Liver (tissue), 3 donors: ENCODE measurements at regions not wholly inside any gene's neighbourhood (a gene's known extent, or its start where the extent isn't known, plus 50 kb on each side); places are given as distances from the start of the nearest gene placed in this dataset.

Experiments
- ATF3 ChIP-seq: IDR thresholded peaks from 2 replicates; pipeline ENCODE4 v1.6.1; 2016; ENCODE audit warnings: antibody characterized with exemption
- CTCF ChIP-seq: fragments of 150-350 bp; IDR thresholded peaks from 2 replicates; pipeline ENCODE4 v1.5.1; 2017; ENCODE audit warnings: improper control_type of control experiment, low read depth, low read length; ENCODE audit not compliant: missing input control
- EGR1 ChIP-seq, 2 donors: IDR thresholded peaks; 2 replicates each; pipeline ENCODE4 v1.6.1; 2016 to 2018; ENCODE audit warnings: antibody characterized with exemption in 2 of 2, low read depth in 2 of 2
- JUND ChIP-seq, 2 donors: IDR thresholded peaks; 2 replicates each; pipeline ENCODE4 v1.6.1; 2016; ENCODE audit warnings: antibody characterized with exemption in 2 of 2
- MAX ChIP-seq: IDR thresholded peaks from 2 replicates; pipeline ENCODE4 v1.6.1; 2016; ENCODE audit warnings: antibody characterized with exemption
- RAD21 ChIP-seq, 2 donors: IDR thresholded peaks; 2 replicates each; pipeline ENCODE4 v1.6.1; 2016; ENCODE audit warnings: antibody characterized with exemption in 2 of 2, mild to moderate bottlenecking in 2 of 2
- RXRA ChIP-seq, 2 donors: IDR thresholded peaks; 2 replicates each; pipeline ENCODE4 v1.6.1; 2017 to 2018; ENCODE audit warnings: antibody characterized with exemption in 2 of 2, mild to moderate bottlenecking in 1 of 2
- TAF1 ChIP-seq: conservative IDR thresholded peaks from 2 replicates; pipeline ENCODE4 v1.6.1; 2016; ENCODE audit warnings: antibody characterized with exemption, mild to moderate bottlenecking
- YY1 ChIP-seq: IDR thresholded peaks from 2 replicates; pipeline ENCODE4 v1.6.1; 2016; ENCODE audit warnings: antibody characterized with exemption, mild to moderate bottlenecking
- donor health status: healthy.
- donor health status: healthy.

GRCh38 chr21:17396948-17397347 lies 115.9 kb upstream of the CXADR start:
- no peak for TF ChIP-seq ATF3
- no peak for TF ChIP-seq CTCF
- TF ChIP-seq RXRA (IDR thresholded peaks at IDR 0.05), result no peak
- no peak for TF ChIP-seq YY1
- no peak for TF ChIP-seq MAX
- TF ChIP-seq TAF1, result no peak
- TF ChIP-seq EGR1 (IDR thresholded peaks at IDR 0.05; ENCODE audit: low read depth in 2 of 2), result no peak
- no peak for TF ChIP-seq JUND (IDR thresholded peaks at IDR 0.05)
- TF ChIP-seq RAD21 (IDR thresholded peaks at IDR 0.05), result no peak
